OCI-LY7 (cell line): ENCODE measurements at regions not wholly inside any gene's neighbourhood (a gene's known extent, or its start where the extent isn't known, plus 50 kb on each side); places are given as distances from the start of the nearest gene placed in this dataset.

Experiments
- BruUV-seq: library from RNA; stranded (reverse); fragments of 400-500 nt; replicated peaks from 2 replicates; lab custom pipeline; 2021; lab: Mats Ljungman, UMichigan
- CTCF ChIA-PET: fragments of 300-600 bp; sonication (Branson Sonifier 250); formaldehyde crosslinking; loops from one replicate; lab custom pipeline; 2022; ENCODE audit warnings: antibody characterized with exemption; ENCODE audit not compliant: unreplicated experiment; lab: Charles Lee
- POLR2A ChIA-PET: fragments of 300-600 bp; sonication (Branson Sonifier 250); formaldehyde crosslinking; loops from one replicate; lab custom pipeline; 2022; ENCODE audit warnings: antibody characterized with exemption; lab: Charles Lee
- DNase-seq: peaks from one replicate; pipeline ENCODE4 v3.0.0-alpha.2; 2015; ENCODE audit warnings: low spot score
- H2AFZ ChIP-seq: fragments of 200-600 bp; sonication (generic), shearing (Covaris generic); 2 replicates; pipeline ENCODE4 v1.6.1; 2014; ENCODE audit warnings: mild to moderate bottlenecking, antibody characterized with exemption, low read length, moderate library complexity
- H3K27ac ChIP-seq: fragments of 200-600 bp; sonication (generic); 2 replicates; pipeline ENCODE4 v1.5.1; 2014; ENCODE audit warnings: mixed run types, low read depth, mild to moderate bottlenecking, moderate library complexity, low read length, inconsistent platforms; ENCODE audit not compliant: poor library complexity, severe bottlenecking
- H3K36me3 ChIP-seq: fragments of 200-600 bp; sonication (generic); 2 replicates; pipeline ENCODE4 v1.6.1; 2014; ENCODE audit warnings: mild to moderate bottlenecking, antibody characterized with exemption, low read length, moderate library complexity, mixed read lengths; ENCODE audit not compliant: insufficient read depth
- H3K4me1 ChIP-seq: fragments of 200-600 bp; sonication (generic); 2 replicates; pipeline ENCODE4 v1.5.1; 2014; ENCODE audit warnings: mild to moderate bottlenecking, low read length; ENCODE audit not compliant: insufficient read depth, poor library complexity, severe bottlenecking
- H3K4me2 ChIP-seq: fragments of 200-600 bp; sonication (generic); 2 replicates; pipeline ENCODE4 v1.6.1; 2014; ENCODE audit warnings: mild to moderate bottlenecking, low read length
- H3K4me3 ChIP-seq: fragments of 200-600 bp; sonication (generic); 2 replicates; pipeline ENCODE4 v1.5.1; 2014; ENCODE audit warnings: mild to moderate bottlenecking, low read depth, low read length; ENCODE audit not compliant: poor library complexity, severe bottlenecking
- H3K79me2 ChIP-seq: fragments of 200-600 bp; sonication (generic); 2 replicates; pipeline ENCODE4 v1.6.1; 2016; ENCODE audit warnings: low read depth, mild to moderate bottlenecking, low read length, moderate library complexity, mixed read lengths; ENCODE audit not compliant: insufficient read depth
- H3K9me2 ChIP-seq: fragments of 200-600 bp; sonication (generic); 2 replicates; pipeline ENCODE4 v1.6.1; 2016; ENCODE audit warnings: mild to moderate bottlenecking, low read length, mixed read lengths; ENCODE audit not compliant: insufficient read depth
- H3K9me3 ChIP-seq: fragments of 200-600 bp; sonication (generic); 2 replicates; pipeline ENCODE4 v1.6.1; 2014; ENCODE audit warnings: mild to moderate bottlenecking, mixed run types, low read length, mixed read lengths
- H4K20me1 ChIP-seq: fragments of 200-600 bp; sonication (generic); 2 replicates; pipeline ENCODE4 v1.6.1; 2014; ENCODE audit warnings: mild to moderate bottlenecking, antibody characterized with exemption, low read length, moderate library complexity, mixed read lengths; ENCODE audit not compliant: insufficient read depth
- EZH2phosphoT487 ChIP-seq: fragments of 200-600 bp; sonication (generic); IDR thresholded peaks from 2 replicates; pipeline ENCODE4 v1.6.1; 2018; ENCODE audit warnings: low read depth, borderline replicate concordance, mild to moderate bottlenecking, mixed run types, antibody characterized with exemption, low read length, moderate library complexity, mixed read lengths
- intact Hi-C: fragments of 100-400 bp; cut with micrococcal nuclease; formaldehyde crosslinking; loops from one replicate; pipeline ENCODE4 v1.10.0; 2022; ENCODE audit not compliant: unreplicated experiment
- TF ChIP-seq, protein P1 (sequence below): fragments of 200-600 bp; sonication (generic); conservative IDR thresholded peaks from 2 replicates; pipeline ENCODE4 v1.5.1; 2014; ENCODE audit warnings: mild to moderate bottlenecking, antibody characterized with exemption, low read length, moderate library complexity, mixed read lengths

DNA sequence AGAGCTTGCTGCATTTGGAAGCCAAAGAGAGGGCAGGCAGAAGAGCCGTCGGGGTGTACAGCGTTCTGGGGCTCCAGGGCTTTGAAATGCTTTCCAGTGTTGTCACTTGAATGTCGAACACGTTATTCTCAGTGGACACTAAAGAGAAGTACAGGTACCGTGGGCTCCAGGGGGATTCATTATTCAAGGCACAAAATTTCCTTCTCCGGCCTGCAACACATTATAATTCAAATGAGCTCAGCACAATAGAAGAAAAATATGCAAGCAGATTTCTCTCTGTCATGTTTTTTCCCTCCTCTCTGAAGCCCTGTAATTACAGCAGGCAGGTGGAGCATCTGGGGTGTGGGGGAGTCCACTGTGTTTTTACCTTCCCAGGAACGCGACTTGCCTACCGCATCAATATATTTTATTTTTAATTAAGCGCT lies 293.1 kb downstream of the ZSWIM6 start:
- Histone ChIP-seq H3K9me3 (no peaks in the 10 kb centered on the region), H3K36me3 (no peaks in the 10 kb centered on the region), H2AFZ (no peak overlapping the region), H3K9me2 (no peaks in the 10 kb centered on the region), H3K4me3 (no peak overlapping the region), H3K4me2 (no peak overlapping the region), H3K79me2 (no peaks in the 10 kb centered on the region), H3K4me1 (no peaks in the 10 kb centered on the region), H3K27ac (no peak overlapping the region), H4K20me1 (no peaks in the 10 kb centered on the region)
- intact Hi-C loops, result no loop called here
- no peak for TF ChIP-seq EZH2phosphoT487
- TF ChIP-seq, protein P1, sequence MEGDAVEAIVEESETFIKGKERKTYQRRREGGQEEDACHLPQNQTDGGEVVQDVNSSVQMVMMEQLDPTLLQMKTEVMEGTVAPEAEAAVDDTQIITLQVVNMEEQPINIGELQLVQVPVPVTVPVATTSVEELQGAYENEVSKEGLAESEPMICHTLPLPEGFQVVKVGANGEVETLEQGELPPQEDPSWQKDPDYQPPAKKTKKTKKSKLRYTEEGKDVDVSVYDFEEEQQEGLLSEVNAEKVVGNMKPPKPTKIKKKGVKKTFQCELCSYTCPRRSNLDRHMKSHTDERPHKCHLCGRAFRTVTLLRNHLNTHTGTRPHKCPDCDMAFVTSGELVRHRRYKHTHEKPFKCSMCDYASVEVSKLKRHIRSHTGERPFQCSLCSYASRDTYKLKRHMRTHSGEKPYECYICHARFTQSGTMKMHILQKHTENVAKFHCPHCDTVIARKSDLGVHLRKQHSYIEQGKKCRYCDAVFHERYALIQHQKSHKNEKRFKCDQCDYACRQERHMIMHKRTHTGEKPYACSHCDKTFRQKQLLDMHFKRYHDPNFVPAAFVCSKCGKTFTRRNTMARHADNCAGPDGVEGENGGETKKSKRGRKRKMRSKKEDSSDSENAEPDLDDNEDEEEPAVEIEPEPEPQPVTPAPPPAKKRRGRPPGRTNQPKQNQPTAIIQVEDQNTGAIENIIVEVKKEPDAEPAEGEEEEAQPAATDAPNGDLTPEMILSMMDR, result no peak
- POLR2A ChIA-PET, result interaction anchor here (0.7 kb wide), 1 partner anchor 1198 kb away, joined by 3 read pairs; no protein-coding TSS in a partner anchor
- no TSS peak for BruUV-seq
- CTCF ChIA-PET, result no interaction called here
- no peak for DNase-seq

DNA sequence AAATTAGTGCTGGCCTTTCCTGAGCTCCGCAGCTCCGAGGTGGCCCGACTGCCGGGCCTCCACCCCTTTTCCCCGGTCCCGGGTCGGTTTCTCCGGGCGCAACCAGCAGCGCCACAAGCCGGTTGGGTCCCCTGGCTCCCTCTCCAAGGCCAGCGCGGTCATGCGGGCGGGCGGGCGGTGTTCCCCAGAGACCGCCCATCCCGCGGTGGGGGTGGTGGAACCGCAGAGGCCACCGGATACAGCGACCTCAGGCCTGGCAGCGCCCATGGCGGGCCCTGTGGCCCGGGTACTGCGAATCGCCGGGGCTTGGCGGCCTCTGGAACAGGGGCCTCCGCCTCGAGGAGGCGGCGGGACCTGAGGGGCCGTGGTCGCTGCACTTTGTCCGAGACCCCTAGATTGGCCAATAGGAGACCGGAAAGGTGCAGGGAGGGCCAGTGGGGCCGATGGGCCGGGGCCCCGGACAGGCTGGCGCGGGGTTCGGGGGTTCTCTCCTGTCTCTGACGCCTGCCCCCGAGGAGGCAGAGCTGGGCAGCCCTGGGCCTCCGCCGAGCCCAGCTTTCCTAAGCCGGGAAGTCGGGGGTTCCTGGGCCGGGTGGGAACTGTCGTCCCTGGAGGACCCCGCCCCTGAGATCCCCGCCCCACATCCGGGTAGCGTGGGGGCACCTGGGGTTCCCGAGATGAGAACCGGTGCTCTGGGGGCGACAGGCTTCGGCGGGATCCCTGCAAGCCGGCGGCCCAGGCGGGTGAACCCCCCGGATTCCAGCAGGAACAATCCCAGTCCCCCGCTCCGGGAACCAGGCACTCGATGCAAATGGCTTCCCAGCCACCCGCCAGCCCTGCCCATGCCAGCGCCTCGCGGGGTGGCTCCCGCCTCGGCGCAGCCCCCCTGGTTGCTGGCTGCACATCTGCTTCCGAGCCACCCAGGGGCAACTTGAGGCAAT lies 293.9 kb downstream of the ZSWIM6 start:
- intact Hi-C loops, result no loop called here
- Histone ChIP-seq H3K9me2 (no peaks in the 10 kb centered on the region), H3K4me2 (no peak overlapping the region), H3K79me2 (no peaks in the 10 kb centered on the region), H3K4me3 (no peak overlapping the region), H4K20me1 (no peaks in the 10 kb centered on the region), H3K36me3 (no peaks in the 10 kb centered on the region), H2AFZ (no peak overlapping the region), H3K4me1 (no peaks in the 10 kb centered on the region), H3K27ac (no peak overlapping the region), H3K9me3 (no peaks in the 10 kb centered on the region)
- DNase-seq, result no peak
- ChIA-PET CTCF (no interaction called here), POLR2A (no interaction called here)
- no TSS peak for BruUV-seq
- TF ChIP-seq, protein P1, result no peak
- TF ChIP-seq EZH2phosphoT487, result no peak
